Esophagus (tissue), 2 donors: ENCODE measurements at regions not wholly inside any gene's neighbourhood (a gene's known extent, or its start where the extent isn't known, plus 50 kb on each side); places are given as distances from the start of the nearest gene placed in this dataset.

Source experiments
- H3K27ac ChIP-seq, 2 donors: one replicate each; pipeline ENCODE4 v1.5.1; 2013; ENCODE audit warnings: low read depth in 2 of 2, mild to moderate bottlenecking in 2 of 2, inconsistent platforms in 1 of 2, low read length in 1 of 2, moderate library complexity in 1 of 2
- H3K27me3 ChIP-seq, 2 donors: one replicate each; pipeline ENCODE4 v1.6.1; 2013; ENCODE audit warnings: low read length in 2 of 2, control low read depth in 1 of 2, mild to moderate bottlenecking in 1 of 2; ENCODE audit not compliant: insufficient read depth in 2 of 2, control insufficient read depth in 1 of 2
- H3K36me3 ChIP-seq, 2 donors: one replicate each; pipeline ENCODE4 v1.6.1; 2013; ENCODE audit warnings: low read length in 1 of 2; ENCODE audit not compliant: control insufficient read depth in 2 of 2, insufficient read depth in 2 of 2
- H3K4me1 ChIP-seq, 2 donors: one replicate each; pipeline ENCODE4 v1.6.1; 2013; ENCODE audit warnings: low read length in 1 of 2; ENCODE audit not compliant: control insufficient read depth in 2 of 2, insufficient read depth in 2 of 2
- H3K4me3 ChIP-seq, 2 donors: one replicate each; pipeline ENCODE4 v1.5.1; 2013; ENCODE audit warnings: low read length in 2 of 2, mild to moderate bottlenecking in 2 of 2, low read depth in 1 of 2, moderate library complexity in 1 of 2
- H3K9me3 ChIP-seq, 2 donors: one replicate each; pipeline ENCODE4 v1.6.1; 2013; ENCODE audit warnings: mild to moderate bottlenecking in 2 of 2, low read depth in 1 of 2, low read length in 1 of 2, moderate library complexity in 1 of 2; ENCODE audit not compliant: control insufficient read depth in 2 of 2, insufficient read depth in 1 of 2
- WGBS, 2 donors: extraction: QIAGEN DNeasy Blood & Tissue Kit; methylation state at CpG; one replicate each; pipeline ENCODE4 v1.1.7; 2013; 5-methylcytosine and 5-hydroxymethylcytosine counted together
- donor health status: healthy with polysubstance abuse.
- donor health status: Bipolar disorder and iron deficiency.

DNA sequence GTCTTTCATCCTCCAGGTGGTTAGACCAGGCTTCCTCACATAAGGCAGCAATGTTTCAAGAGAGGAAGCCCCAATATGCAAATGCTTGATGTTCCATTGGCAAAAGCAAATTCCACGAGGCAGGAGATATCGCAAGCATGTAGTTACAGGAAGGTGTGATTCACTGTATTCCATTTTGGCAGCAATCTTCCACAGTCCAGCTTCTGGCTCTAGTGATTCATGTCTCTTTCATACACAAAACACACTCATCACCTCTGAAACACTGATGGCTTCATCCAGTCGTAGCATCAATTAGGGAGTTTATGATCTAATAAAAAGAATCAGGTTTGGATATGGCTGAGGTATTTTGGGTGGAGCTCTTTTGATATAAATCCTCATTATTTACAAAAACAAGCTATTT lies 552.2 kb upstream of the RIOK2 start:
- Histone ChIP-seq H3K27ac (no peak overlapping the region), H3K27me3 (no peaks in the 10 kb centered on the region), H3K4me3 (no peak overlapping the region), H3K4me1 (no peaks in the 10 kb centered on the region), H3K9me3 (no peaks in the 10 kb centered on the region), H3K36me3 (no peaks in the 10 kb centered on the region)
- WGBS, 2 donors: 53 to 54% methylated on average over 3 of the region's 3 CpGs

DNA sequence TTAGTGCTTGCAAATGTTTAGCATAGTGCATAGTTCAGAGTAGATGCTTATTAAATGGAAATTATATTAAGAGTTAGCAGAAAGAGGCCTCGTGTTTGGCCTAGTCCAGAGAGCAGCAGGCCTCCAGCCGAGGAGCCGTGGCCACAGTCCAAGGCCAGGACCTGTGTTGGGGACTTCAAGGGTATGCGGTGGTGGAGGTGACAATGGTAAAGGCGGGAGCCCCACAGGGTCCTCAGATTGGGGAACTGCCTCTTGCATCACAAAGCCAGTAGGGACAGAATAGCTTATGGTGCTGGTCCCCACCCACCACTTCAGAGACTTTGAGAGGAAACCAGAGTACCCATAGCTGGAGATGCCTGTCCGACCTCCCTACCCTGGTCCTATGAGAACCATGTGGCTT lies 554.6 kb upstream of the RIOK2 start:
- Histone ChIP-seq H3K4me1 (no peaks in the 10 kb centered on the region), H3K9me3 (no peaks in the 10 kb centered on the region), H3K4me3 (no peak overlapping the region), H3K27me3 (no peaks in the 10 kb centered on the region), H3K36me3 (no peaks in the 10 kb centered on the region), H3K27ac (no peak overlapping the region)
- 87 to 92% methylated on average over 6 of the region's 6 CpGs for WGBS, 2 donors

- WGBS, 2 donors: 90 to 91% methylated on average over 4 of the region's 4 CpGs
- Histone ChIP-seq H3K9me3 (no peaks in the 10 kb centered on the region), H3K27ac (no peak overlapping the region), H3K4me1 (no peaks in the 10 kb centered on the region), H3K4me3 (no peak overlapping the region), H3K27me3 (no peaks in the 10 kb centered on the region), H3K36me3 (no peaks in the 10 kb centered on the region)
Observed at GRCh38 chr5:97745817-97746216, 562.8 kb upstream of the RIOK2 start.

DNA sequence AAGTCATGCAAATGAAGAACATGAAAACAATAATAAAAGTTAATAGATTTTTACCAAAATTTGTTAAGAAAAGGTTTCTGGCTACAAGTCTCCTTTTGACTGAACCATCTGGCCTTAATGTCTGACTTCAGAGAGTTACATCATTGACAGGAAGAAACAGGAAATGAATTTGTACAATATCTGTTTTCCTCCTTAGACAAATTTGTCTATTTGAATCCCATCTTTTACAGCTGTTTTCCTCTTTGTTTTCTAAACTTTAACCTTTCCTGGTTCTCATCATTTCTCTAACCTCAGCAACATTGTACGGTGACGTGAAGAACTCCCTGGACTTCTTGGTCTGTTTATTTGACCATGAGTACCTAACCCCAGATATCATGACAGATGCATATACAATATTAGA lies 567.5 kb upstream of the RIOK2 start:
- H3K9me3 ChIP-seq: no peaks in the 10 kb centered on the region
- 71 to 78% methylated on average over 2 of the region's 2 CpGs for WGBS, 2 donors

DNA sequence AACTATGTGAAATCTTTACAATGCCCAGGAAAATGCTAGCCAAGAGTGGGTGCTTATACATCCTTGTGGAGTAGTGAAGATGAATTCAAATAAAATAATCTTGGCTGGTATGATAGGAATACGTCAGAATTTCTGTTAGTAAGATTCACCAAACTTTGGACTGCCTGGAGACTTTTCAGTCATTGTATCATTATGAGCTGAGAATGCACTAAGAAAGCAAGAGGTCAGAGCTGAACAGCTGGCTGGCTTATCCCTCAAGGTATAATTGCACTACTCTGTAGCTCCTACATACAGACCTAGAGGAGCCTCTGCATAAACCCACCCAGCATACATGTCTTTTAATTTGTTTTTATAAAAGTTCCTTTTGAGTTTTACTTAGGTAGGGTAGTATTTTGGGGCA lies 568.5 kb upstream of the RIOK2 start:
- H3K27me3 ChIP-seq: no peaks in the 10 kb centered on the region
- 35 to 56% methylated on average over 1 of the region's 1 CpG for WGBS, 2 donors

More for the DNA sequence above, 567.5 kb upstream of the RIOK2 start:
- H3K4me3 ChIP-seq: no peak overlapping the region
- no peaks in the 10 kb centered on the region for H3K27me3 ChIP-seq
- H3K4me1 ChIP-seq: no peaks in the 10 kb centered on the region
- H3K27ac ChIP-seq: no peak overlapping the region
- H3K36me3 ChIP-seq: no peaks in the 10 kb centered on the region

DNA sequence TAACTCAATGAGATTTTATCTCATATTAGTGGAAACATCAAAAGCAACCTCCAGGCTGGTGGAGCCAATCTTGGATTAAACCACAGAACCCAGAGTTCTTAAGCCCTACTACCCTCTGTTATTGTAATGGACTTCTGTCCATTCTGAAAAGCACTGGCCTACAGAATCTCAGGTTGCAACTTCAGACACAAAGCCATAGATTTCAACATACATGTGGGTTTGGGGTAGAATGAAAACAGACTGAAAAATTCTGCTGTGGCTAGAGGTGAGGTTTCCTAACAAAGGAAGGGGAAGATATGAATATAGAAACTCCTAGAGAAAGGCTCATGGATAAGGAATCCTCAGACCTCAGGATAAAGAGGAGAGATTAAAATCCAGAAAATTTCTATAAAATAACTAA lies 569.8 kb upstream of the RIOK2 start:
- Histone ChIP-seq H3K9me3 (no peaks in the 10 kb centered on the region), H3K27me3 (no peaks in the 10 kb centered on the region), H3K27ac (no peak overlapping the region), H3K4me1 (no peaks in the 10 kb centered on the region), H3K4me3 (no peak overlapping the region), H3K36me3 (no peaks in the 10 kb centered on the region)

More for the DNA sequence above, 568.5 kb upstream of the RIOK2 start:
- no peaks in the 10 kb centered on the region for H3K9me3 ChIP-seq
- no peak overlapping the region for H3K27ac ChIP-seq
- no peaks in the 10 kb centered on the region for H3K36me3 ChIP-seq
- H3K4me3 ChIP-seq: no peak overlapping the region
- no peaks in the 10 kb centered on the region for H3K4me1 ChIP-seq

DNA sequence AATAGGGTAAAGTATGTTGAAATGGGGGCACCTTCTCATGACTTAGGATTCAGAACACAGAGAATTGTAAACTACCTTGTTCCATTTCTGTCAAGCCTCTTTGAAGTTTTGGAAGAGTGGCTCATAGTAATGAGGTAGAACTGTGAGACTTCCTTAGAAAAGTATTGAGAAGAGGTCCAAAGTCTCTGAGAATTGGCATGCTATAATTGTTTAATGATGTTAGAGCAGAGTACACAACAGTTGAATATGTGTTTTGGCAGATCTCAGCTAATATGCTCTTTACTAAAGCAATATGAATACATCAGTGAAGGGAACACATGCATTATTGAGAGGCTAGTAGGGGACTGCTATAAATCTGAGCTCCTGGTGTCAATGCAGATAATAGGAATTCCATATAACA lies 579.4 kb upstream of the RIOK2 start:
- Histone ChIP-seq H3K9me3 (no peaks in the 10 kb centered on the region), H3K4me3 (no peak overlapping the region), H3K36me3 (no peaks in the 10 kb centered on the region), H3K4me1 (no peaks in the 10 kb centered on the region), H3K27me3 (no peaks in the 10 kb centered on the region), H3K27ac (no peak overlapping the region)

- Histone ChIP-seq H3K27ac (no peak overlapping the region), H3K4me3 (no peak overlapping the region), H3K4me1 (no peaks in the 10 kb centered on the region), H3K27me3 (no peaks in the 10 kb centered on the region), H3K9me3 (no peaks in the 10 kb centered on the region), H3K36me3 (no peaks in the 10 kb centered on the region)
- 83 to 87% methylated on average over 3 of the region's 3 CpGs for WGBS, 2 donors
Observed at GRCh38 chr5:97764700-97765099, 581.7 kb upstream of the RIOK2 start.

GRCh38 chr5:97778451-97778850 lies 595.4 kb upstream of the RIOK2 start:
- 81 to 89% methylated on average over 2 of the region's 2 CpGs for WGBS, 2 donors
- H3K4me1 ChIP-seq: no peaks in the 10 kb centered on the region
- H3K9me3 ChIP-seq: no peaks in the 10 kb centered on the region
- no peak overlapping the region for H3K27ac ChIP-seq
- no peak overlapping the region for H3K4me3 ChIP-seq
- no peaks in the 10 kb centered on the region for H3K27me3 ChIP-seq
- H3K36me3 ChIP-seq: no peaks in the 10 kb centered on the region

DNA sequence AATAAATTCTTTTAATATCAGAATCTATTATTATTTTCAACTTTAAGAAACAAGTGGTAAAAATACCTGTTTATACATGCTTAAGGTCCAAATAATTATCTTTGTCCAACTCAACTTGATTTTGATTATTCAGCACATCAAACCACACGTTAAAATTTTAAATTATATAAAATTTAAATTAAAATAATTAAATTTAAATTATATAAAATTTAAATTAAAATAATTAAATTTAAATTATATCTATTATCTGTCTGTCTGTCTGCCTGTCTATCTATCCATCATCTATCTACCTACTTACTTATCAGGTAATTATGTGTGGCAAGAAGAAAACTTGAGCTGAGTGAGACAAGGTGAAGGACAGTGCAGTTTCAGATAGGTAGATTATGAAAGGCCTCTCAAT lies 605.3 kb upstream of the RIOK2 start:
- Histone ChIP-seq H3K27me3 (no peaks in the 10 kb centered on the region), H3K27ac (no peak overlapping the region), H3K4me1 (no peaks in the 10 kb centered on the region), H3K4me3 (no peak overlapping the region), H3K36me3 (no peaks in the 10 kb centered on the region), H3K9me3 (no peaks in the 10 kb centered on the region)
- 85% methylated on average over 1 of the region's 1 CpG for WGBS, 2 donors
